Activated CD8-positive, alpha-beta T cell treated with anti-CD3 and anti-CD28 coated beads for 36 hours (primary cell): ENCODE measurements at regions not wholly inside any gene's neighbourhood (a gene's known extent, or its start where the extent isn't known, plus 50 kb on each side); places are given as distances from the start of the nearest gene placed in this dataset.
"Not testable (repeated sequence)": the region's sequence is repeated elsewhere in the genome, so short reads cannot be mapped to it uniquely, and the experiment has no call there.

Experiments used
- ATAC-seq: fragments of 200-7000 bp; cut with Tn5 transposase; one replicate; pipeline ENCODE4 v1.10.0; 2021; ENCODE audit warnings: mild to moderate bottlenecking, moderate library complexity
- CTCF ChIA-PET: fragments of 350-600 bp; sonication (Branson Sonifier 250); formaldehyde crosslinking; loops from one replicate; lab custom pipeline; 2021; ENCODE audit warnings: antibody characterized with exemption; lab: Charles Lee
- POLR2A ChIA-PET: fragments of 350-600 bp; sonication (Branson Sonifier 250); formaldehyde crosslinking; loops from one replicate; lab custom pipeline; 2021; ENCODE audit warnings: antibody characterized with exemption; lab: Charles Lee
- DNase-seq: peaks from one replicate; pipeline ENCODE4 v3.0.0-alpha.2; 2020
- H3K27ac Mint-ChIP-seq: one replicate; pipeline ENCODE4 v1.8.0; 2021; ENCODE audit warnings: mild to moderate bottlenecking, mixed read lengths
- H3K27me3 Mint-ChIP-seq: one replicate; pipeline ENCODE4 v1.8.0; 2021; ENCODE audit warnings: mixed read lengths
- H3K36me3 Mint-ChIP-seq: one replicate; pipeline ENCODE4 v1.8.0; 2021; ENCODE audit warnings: low read depth, mixed read lengths
- H3K4me1 Mint-ChIP-seq: one replicate; pipeline ENCODE4 v1.8.0; 2021; ENCODE audit warnings: low read depth, mixed read lengths
- H3K4me3 Mint-ChIP-seq: one replicate; pipeline ENCODE4 v1.8.0; 2021; ENCODE audit warnings: mild to moderate bottlenecking, moderate library complexity, mixed read lengths
- H3K9me3 Mint-ChIP-seq: one replicate; pipeline ENCODE4 v1.8.0; 2021; ENCODE audit warnings: mixed read lengths
- CTCF ChIP-seq: fragments of 200-600 bp; IDR thresholded peaks from one replicate; pipeline ENCODE4 v1.8.0; 2022; ENCODE audit warnings: antibody characterized with exemption, mild to moderate bottlenecking
- intact Hi-C: fragments of 100-400 bp; cut with micrococcal nuclease; formaldehyde crosslinking; loops from one replicate; pipeline ENCODE4 v1.10.0; 2022

- no peak for DNase-seq
- no peaks in the 10 kb centered on the region for H3K36me3 Mint-ChIP-seq
- ChIA-PET CTCF (no interaction called here), POLR2A (no interaction called here)
- ATAC-seq: no peak
- no peaks in the 10 kb centered on the region for H3K27me3 Mint-ChIP-seq
- H3K9me3 Mint-ChIP-seq: no peaks in the 10 kb centered on the region
- H3K4me3 Mint-ChIP-seq: no peak overlapping the region
- no peak for TF ChIP-seq CTCF
- no peak overlapping the region for H3K27ac Mint-ChIP-seq
- intact Hi-C loops: no loop called here
- H3K4me1 Mint-ChIP-seq: no peaks in the 10 kb centered on the region
Measured at GRCh38 chr11:100594320-100594719, 92.8 kb upstream of the ARHGAP42 start.

- ATAC-seq: no peak
- DNase-seq: no peak
- no peaks in the 10 kb centered on the region for H3K36me3 Mint-ChIP-seq
- no peaks in the 10 kb centered on the region for H3K27me3 Mint-ChIP-seq
- ChIA-PET POLR2A (no interaction called here), CTCF (no interaction called here)
- no peaks in the 10 kb centered on the region for H3K4me1 Mint-ChIP-seq
- no peak overlapping the region for H3K27ac Mint-ChIP-seq
- intact Hi-C loops: no loop called here
- TF ChIP-seq CTCF: no peak
- no peak overlapping the region for H3K4me3 Mint-ChIP-seq
- H3K9me3 Mint-ChIP-seq: peaks cover 2% of the 10 kb centered on the region
Measured at GRCh38 chr11:100600941-100601340, 86.1 kb upstream of the ARHGAP42 start.

DNA sequence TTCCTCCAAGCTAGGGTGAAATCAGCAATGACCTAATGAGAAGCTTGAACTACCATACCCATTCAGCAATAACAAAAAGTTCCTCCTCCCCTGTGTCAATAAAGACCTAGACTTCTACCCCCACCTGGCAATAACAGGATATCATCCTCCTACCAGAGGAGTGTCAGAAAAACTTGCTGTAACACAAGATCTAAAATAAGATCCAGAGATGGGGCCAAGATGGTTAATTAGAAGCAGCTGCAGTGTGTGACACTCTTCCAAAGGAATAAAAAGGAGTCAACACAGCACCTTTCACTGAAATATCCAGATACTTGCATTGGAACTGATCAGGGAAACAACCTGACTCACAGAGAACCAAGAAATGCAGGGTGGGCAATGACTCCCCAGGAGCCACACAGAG is 84.4 kb upstream of the ARHGAP42 start:
- Mint-ChIP-seq H3K9me3 (peaks cover 2% of the 10 kb centered on the region), H3K36me3 (no peaks in the 10 kb centered on the region), H3K27ac (no peak overlapping the region), H3K4me3 (no peak overlapping the region), H3K4me1 (no peaks in the 10 kb centered on the region), H3K27me3 (no peaks in the 10 kb centered on the region)
- POLR2A ChIA-PET: no interaction called here
- intact Hi-C loops: no loop called here
- DNase-seq (no peak), ATAC-seq (no peak)
- CTCF ChIA-PET: no interaction called here
- TF ChIP-seq CTCF: no peak

DNA sequence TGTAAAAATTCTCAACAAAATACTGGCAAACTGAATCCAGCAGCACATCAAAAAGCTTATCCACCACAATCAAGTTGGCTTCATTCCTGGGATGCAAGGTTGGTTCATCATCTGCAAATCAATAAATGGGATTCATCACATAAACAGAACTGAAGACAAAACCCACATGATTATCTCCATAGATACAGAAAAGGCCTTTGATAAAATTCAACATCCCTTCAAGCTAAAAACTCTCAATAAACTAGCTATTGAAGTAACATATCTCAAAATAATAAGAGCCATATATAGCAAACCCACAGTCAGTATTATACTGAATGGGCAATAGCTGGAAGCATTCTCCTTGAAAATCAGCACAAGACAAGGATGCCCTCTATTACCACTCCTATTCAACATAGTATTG is 79.3 kb upstream of the ARHGAP42 start:
- H3K9me3 Mint-ChIP-seq, H3K4me1 Mint-ChIP-seq, POLR2A ChIA-PET, intact Hi-C loops, H3K36me3 Mint-ChIP-seq, H3K27me3 Mint-ChIP-seq, CTCF ChIA-PET, H3K4me3 Mint-ChIP-seq, DNase-seq, H3K27ac Mint-ChIP-seq, ATAC-seq: not testable (repeated sequence)

DNA sequence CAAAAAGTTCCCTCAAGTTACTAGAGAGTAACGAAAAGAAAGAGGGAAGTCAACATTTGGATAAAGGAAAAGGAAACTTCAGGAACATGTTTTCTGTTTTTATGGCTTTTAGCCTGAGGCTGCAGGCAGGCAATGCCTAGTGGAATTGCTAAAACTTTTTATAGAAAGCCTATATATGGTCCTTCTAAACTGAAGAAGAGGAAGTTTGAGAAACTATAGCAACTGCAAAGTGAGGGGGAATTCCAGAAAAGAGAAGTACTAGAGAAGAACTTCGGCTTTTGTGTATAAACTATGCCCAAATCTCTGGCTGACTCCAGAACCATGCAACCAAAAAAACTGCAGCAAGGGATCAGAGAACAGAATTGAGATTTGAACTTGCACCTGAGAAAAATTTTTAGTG is 74.3 kb upstream of the ARHGAP42 start:
- Mint-ChIP-seq H3K9me3 (peaks cover 2% of the 10 kb centered on the region), H3K27me3 (no peaks in the 10 kb centered on the region), H3K27ac (no peak overlapping the region), H3K4me3 (no peak overlapping the region), H3K36me3 (no peaks in the 10 kb centered on the region), H3K4me1 (no peaks in the 10 kb centered on the region)
- CTCF ChIA-PET: no interaction called here
- no peak for TF ChIP-seq CTCF
- no peak for DNase-seq
- POLR2A ChIA-PET: no interaction called here
- no peak for ATAC-seq
- intact Hi-C loops: no loop called here

GRCh38 chr11:100618914-100619313 is 68.2 kb upstream of the ARHGAP42 start:
- no peak for TF ChIP-seq CTCF
- ChIA-PET POLR2A (no interaction called here), CTCF (no interaction called here)
- ATAC-seq (no peak), DNase-seq (no peak)
- H3K36me3 Mint-ChIP-seq: no peaks in the 10 kb centered on the region
- no peaks in the 10 kb centered on the region for H3K27me3 Mint-ChIP-seq
- H3K9me3 Mint-ChIP-seq: peaks cover 12% of the 10 kb centered on the region
- no peak overlapping the region for H3K27ac Mint-ChIP-seq
- no peak overlapping the region for H3K4me3 Mint-ChIP-seq
- intact Hi-C loops: no loop called here
- H3K4me1 Mint-ChIP-seq: no peaks in the 10 kb centered on the region
